Loucy (cell line): ENCODE measurements at regions not wholly inside any gene's neighbourhood (a gene's known extent, or its start where the extent isn't known, plus 50 kb on each side); places are given as distances from the start of the nearest gene placed in this dataset.

ENCODE experiments used
- H2AFZ ChIP-seq: fragments of 200-600 bp; sonication (generic); 2 replicates; pipeline ENCODE4 v1.6.0; 2016; ENCODE audit warnings: antibody characterized with exemption, mild to moderate bottlenecking, low read length, moderate library complexity
- H3F3A ChIP-seq: fragments of 200-600 bp; 2 replicates; pipeline ENCODE4 v1.6.0; 2016; ENCODE audit warnings: antibody characterized with exemption, low read depth, mild to moderate bottlenecking
- H3K27me3 ChIP-seq: fragments of 200-600 bp; sonication (generic); 2 replicates; pipeline ENCODE4 v1.6.1; 2014; ENCODE audit warnings: low read length, mild to moderate bottlenecking; ENCODE audit not compliant: insufficient read depth, poor library complexity, severe bottlenecking
- H3K36me3 ChIP-seq: fragments of 200-600 bp; sonication (generic); 2 replicates; pipeline ENCODE4 v1.6.1; 2016; ENCODE audit warnings: low read length; ENCODE audit not compliant: insufficient read depth
- H3K4me1 ChIP-seq: fragments of 200-600 bp; sonication (generic); 2 replicates; pipeline ENCODE4 v1.5.1; 2014; ENCODE audit warnings: low read length, mild to moderate bottlenecking; ENCODE audit not compliant: insufficient read depth, poor library complexity, severe bottlenecking
- H3K4me2 ChIP-seq: fragments of 200-600 bp; sonication (generic); 2 replicates; pipeline ENCODE4 v1.6.0; 2014; ENCODE audit warnings: antibody characterized with exemption, low read length, low read depth, mild to moderate bottlenecking; ENCODE audit not compliant: poor library complexity, severe bottlenecking
- H3K4me3 ChIP-seq: fragments of 200-600 bp; sonication (generic); 2 replicates; pipeline ENCODE4 v1.5.1; 2014; ENCODE audit warnings: low read length, mild to moderate bottlenecking, mixed read lengths; ENCODE audit not compliant: poor library complexity, severe bottlenecking
- H3K79me2 ChIP-seq: fragments of 200-600 bp; sonication (generic); 2 replicates; pipeline ENCODE4 v1.6.1; 2014; ENCODE audit warnings: low read length; ENCODE audit not compliant: insufficient read depth
- H3K9ac ChIP-seq: fragments of 200-600 bp; sonication (generic); 2 replicates; pipeline ENCODE4 v1.6.0; 2014; ENCODE audit warnings: mild to moderate bottlenecking, low read depth, low read length, moderate library complexity; ENCODE audit not compliant: poor library complexity, severe bottlenecking
- H3K9me2 ChIP-seq: fragments of 200-600 bp; sonication (generic); replicated peaks from 2 replicates; pipeline ENCODE4 v1.6.1; 2016; ENCODE audit warnings: low read depth, low read length, mixed read lengths
- H3K9me3 ChIP-seq: fragments of 200-600 bp; sonication (generic); 2 replicates; pipeline ENCODE4 v1.6.1; 2014; ENCODE audit warnings: mild to moderate bottlenecking, antibody characterized with exemption, low read length, low read depth; ENCODE audit not compliant: insufficient read depth
- H4K20me1 ChIP-seq: fragments of 200-600 bp; sonication (generic); 2 replicates; pipeline ENCODE4 v1.6.0; 2014; ENCODE audit warnings: antibody characterized with exemption, low read length, mild to moderate bottlenecking; ENCODE audit not compliant: insufficient read depth, poor library complexity, severe bottlenecking
- EZH2phosphoT487 ChIP-seq: fragments of 200-600 bp; IDR thresholded peaks from 2 replicates; pipeline ENCODE4 v1.6.1; 2018; ENCODE audit warnings: antibody characterized with exemption, mild to moderate bottlenecking, moderate library complexity, borderline replicate concordance
- TF ChIP-seq, protein P1 (sequence below): fragments of 200-600 bp; sonication (generic); conservative IDR thresholded peaks from 2 replicates; pipeline ENCODE4 v1.5.1; 2014; ENCODE audit warnings: mild to moderate bottlenecking, antibody characterized with exemption, low read length

DNA sequence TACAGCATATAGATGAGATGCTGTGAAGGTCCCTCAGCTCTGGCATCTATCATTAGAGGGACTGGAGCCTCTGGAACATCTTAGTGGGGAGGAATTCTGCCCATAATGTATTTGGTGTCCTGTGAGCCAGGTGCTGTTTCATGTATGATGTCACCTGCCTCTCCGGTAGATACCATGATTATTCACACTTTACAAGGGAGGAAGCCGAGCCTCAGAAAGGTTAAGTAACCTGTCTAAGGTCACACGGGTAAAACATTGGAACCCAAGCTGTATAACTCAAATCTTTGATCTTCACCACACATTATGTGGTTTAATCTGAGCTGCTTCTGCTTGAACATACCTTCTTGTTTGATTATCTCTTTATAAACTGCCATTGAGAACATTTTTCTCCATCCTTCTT is 442.8 kb downstream of the BCOR start:
- H3K9me2 ChIP-seq, result no peaks in the 10 kb centered on the region
- H3F3A ChIP-seq, result no peaks in the 10 kb centered on the region
- H3K27me3 ChIP-seq, result no peaks in the 10 kb centered on the region
- TF ChIP-seq EZH2phosphoT487, result no peak
- TF ChIP-seq, protein P1, sequence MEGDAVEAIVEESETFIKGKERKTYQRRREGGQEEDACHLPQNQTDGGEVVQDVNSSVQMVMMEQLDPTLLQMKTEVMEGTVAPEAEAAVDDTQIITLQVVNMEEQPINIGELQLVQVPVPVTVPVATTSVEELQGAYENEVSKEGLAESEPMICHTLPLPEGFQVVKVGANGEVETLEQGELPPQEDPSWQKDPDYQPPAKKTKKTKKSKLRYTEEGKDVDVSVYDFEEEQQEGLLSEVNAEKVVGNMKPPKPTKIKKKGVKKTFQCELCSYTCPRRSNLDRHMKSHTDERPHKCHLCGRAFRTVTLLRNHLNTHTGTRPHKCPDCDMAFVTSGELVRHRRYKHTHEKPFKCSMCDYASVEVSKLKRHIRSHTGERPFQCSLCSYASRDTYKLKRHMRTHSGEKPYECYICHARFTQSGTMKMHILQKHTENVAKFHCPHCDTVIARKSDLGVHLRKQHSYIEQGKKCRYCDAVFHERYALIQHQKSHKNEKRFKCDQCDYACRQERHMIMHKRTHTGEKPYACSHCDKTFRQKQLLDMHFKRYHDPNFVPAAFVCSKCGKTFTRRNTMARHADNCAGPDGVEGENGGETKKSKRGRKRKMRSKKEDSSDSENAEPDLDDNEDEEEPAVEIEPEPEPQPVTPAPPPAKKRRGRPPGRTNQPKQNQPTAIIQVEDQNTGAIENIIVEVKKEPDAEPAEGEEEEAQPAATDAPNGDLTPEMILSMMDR, result no peak
- H3K4me1 ChIP-seq, result no peaks in the 10 kb centered on the region
- H3K4me2 ChIP-seq, result no peak overlapping the region
- no peaks in the 10 kb centered on the region for H3K79me2 ChIP-seq
- no peak overlapping the region for H3K4me3 ChIP-seq
- H3K9me3 ChIP-seq, result no peaks in the 10 kb centered on the region
- no peaks in the 10 kb centered on the region for H4K20me1 ChIP-seq
- no peak overlapping the region for H3K9ac ChIP-seq
- no peaks in the 10 kb centered on the region for H3K36me3 ChIP-seq
- H2AFZ ChIP-seq, result no peak overlapping the region

GRCh38 chrX:39661116-39661907 is 436.4 kb downstream of the BCOR start:
- Histone ChIP-seq H3K4me3 (no peak overlapping the region), H3K9ac (no peak overlapping the region), H3K4me1 (no peaks in the 10 kb centered on the region), H3K36me3 (no peaks in the 10 kb centered on the region), H3K4me2 (no peak overlapping the region), H3K9me3 (no peaks in the 10 kb centered on the region), H4K20me1 (no peaks in the 10 kb centered on the region), H3K27me3 (no peaks in the 10 kb centered on the region), H3K79me2 (no peaks in the 10 kb centered on the region), H3K9me2 (no peaks in the 10 kb centered on the region), H2AFZ (no peak overlapping the region), H3F3A (no peaks in the 10 kb centered on the region)
- TF ChIP-seq, protein P1, result no peak
- TF ChIP-seq EZH2phosphoT487, result no peak

DNA sequence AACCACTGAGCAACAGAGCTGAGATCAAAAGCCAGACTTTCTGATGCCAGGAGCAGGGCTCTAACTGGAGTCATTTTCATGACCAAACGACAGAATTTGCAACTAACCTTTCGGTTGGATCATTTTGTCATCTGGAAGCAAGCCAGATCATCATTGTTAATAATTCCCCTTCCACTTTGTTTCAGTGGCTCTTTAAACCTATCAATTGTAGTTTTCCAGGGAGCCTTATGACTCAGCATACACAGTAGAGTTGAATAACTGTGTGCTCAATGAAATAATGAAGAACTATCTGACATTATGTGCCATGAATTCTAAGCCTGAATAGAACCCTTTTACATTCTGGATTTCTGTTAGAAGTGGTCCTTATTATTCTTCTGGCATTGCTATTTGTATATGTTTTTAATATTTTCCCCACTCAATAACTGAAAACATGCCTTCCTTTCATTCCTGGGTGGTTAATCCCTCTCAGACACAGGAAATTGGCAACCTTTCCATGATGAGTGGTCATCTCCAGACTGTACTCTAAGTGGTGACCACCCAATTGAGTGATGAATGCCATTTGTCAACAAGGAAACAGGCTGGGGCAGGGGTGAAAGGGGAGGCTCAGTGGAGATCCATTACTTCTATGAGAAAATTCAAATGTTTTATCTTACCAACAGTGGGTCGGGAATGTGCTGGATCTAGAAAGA is 431.8 kb downstream of the BCOR start:
- H3K4me2 ChIP-seq, result no peak overlapping the region
- no peaks in the 10 kb centered on the region for H3K79me2 ChIP-seq
- no peaks in the 10 kb centered on the region for H3K9me3 ChIP-seq
- H4K20me1 ChIP-seq, result no peaks in the 10 kb centered on the region
- no peaks in the 10 kb centered on the region for H3K4me1 ChIP-seq
- H3F3A ChIP-seq, result no peaks in the 10 kb centered on the region
- H3K9me2 ChIP-seq, result no peaks in the 10 kb centered on the region
- no peak overlapping the region for H3K9ac ChIP-seq
- TF ChIP-seq, protein P1, result no peak
- no peak for TF ChIP-seq EZH2phosphoT487
- no peaks in the 10 kb centered on the region for H3K27me3 ChIP-seq
- H3K36me3 ChIP-seq, result no peaks in the 10 kb centered on the region
- H3K4me3 ChIP-seq, result no peak overlapping the region
- no peak overlapping the region for H2AFZ ChIP-seq
